Esophagus squamous epithelium (tissue), 4 donors: ENCODE measurements at regions not wholly inside any gene's neighbourhood (a gene's known extent, or its start where the extent isn't known, plus 50 kb on each side); places are given as distances from the start of the nearest gene placed in this dataset.

Experiments
- POLR2A ChIP-seq, 4 donors: fragments of 450-650 bp; IDR thresholded peaks; one replicate each; pipeline ENCODE4 v1.6.1; 2017; ENCODE audit warnings: antibody characterized with exemption in 4 of 4, mild to moderate bottlenecking in 4 of 4, moderate library complexity in 3 of 4
- TF ChIP-seq, protein P1 (sequence below), 6 experiments: fragments of 450-650 bp in 4 of 6; fragments of 200-600 bp in 2 of 6; sonication (generic) in 2 of 6; IDR thresholded peaks; one replicate each; pipeline ENCODE4 v1.5.1; 2016 to 2019; ENCODE audit warnings: antibody characterized with exemption in 6 of 6, mild to moderate bottlenecking in 4 of 6, moderate library complexity in 4 of 6

- TF ChIP-seq, protein P1, sequence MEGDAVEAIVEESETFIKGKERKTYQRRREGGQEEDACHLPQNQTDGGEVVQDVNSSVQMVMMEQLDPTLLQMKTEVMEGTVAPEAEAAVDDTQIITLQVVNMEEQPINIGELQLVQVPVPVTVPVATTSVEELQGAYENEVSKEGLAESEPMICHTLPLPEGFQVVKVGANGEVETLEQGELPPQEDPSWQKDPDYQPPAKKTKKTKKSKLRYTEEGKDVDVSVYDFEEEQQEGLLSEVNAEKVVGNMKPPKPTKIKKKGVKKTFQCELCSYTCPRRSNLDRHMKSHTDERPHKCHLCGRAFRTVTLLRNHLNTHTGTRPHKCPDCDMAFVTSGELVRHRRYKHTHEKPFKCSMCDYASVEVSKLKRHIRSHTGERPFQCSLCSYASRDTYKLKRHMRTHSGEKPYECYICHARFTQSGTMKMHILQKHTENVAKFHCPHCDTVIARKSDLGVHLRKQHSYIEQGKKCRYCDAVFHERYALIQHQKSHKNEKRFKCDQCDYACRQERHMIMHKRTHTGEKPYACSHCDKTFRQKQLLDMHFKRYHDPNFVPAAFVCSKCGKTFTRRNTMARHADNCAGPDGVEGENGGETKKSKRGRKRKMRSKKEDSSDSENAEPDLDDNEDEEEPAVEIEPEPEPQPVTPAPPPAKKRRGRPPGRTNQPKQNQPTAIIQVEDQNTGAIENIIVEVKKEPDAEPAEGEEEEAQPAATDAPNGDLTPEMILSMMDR (IDR thresholded peaks at IDR 0.05): no peak
- TF ChIP-seq POLR2A (IDR thresholded peaks at IDR 0.05): no peak
Measured at GRCh38 chr2:59935005-59935404, 618.4 kb downstream of the BCL11A start.
